Loucy (cell line): ENCODE measurements at regions not wholly inside any gene's neighbourhood (a gene's known extent, or its start where the extent isn't known, plus 50 kb on each side); places are given as distances from the start of the nearest gene placed in this dataset.

Experiments
- H2AFZ ChIP-seq: fragments of 200-600 bp; sonication (generic); 2 replicates; pipeline ENCODE4 v1.6.0; 2016; ENCODE audit warnings: antibody characterized with exemption, mild to moderate bottlenecking, low read length, moderate library complexity
- H3F3A ChIP-seq: fragments of 200-600 bp; 2 replicates; pipeline ENCODE4 v1.6.0; 2016; ENCODE audit warnings: antibody characterized with exemption, low read depth, mild to moderate bottlenecking
- H3K27me3 ChIP-seq: fragments of 200-600 bp; sonication (generic); 2 replicates; pipeline ENCODE4 v1.6.1; 2014; ENCODE audit warnings: low read length, mild to moderate bottlenecking; ENCODE audit not compliant: insufficient read depth, poor library complexity, severe bottlenecking
- H3K36me3 ChIP-seq: fragments of 200-600 bp; sonication (generic); 2 replicates; pipeline ENCODE4 v1.6.1; 2016; ENCODE audit warnings: low read length; ENCODE audit not compliant: insufficient read depth
- H3K4me1 ChIP-seq: fragments of 200-600 bp; sonication (generic); 2 replicates; pipeline ENCODE4 v1.5.1; 2014; ENCODE audit warnings: low read length, mild to moderate bottlenecking; ENCODE audit not compliant: insufficient read depth, poor library complexity, severe bottlenecking
- H3K4me2 ChIP-seq: fragments of 200-600 bp; sonication (generic); 2 replicates; pipeline ENCODE4 v1.6.0; 2014; ENCODE audit warnings: antibody characterized with exemption, low read length, low read depth, mild to moderate bottlenecking; ENCODE audit not compliant: poor library complexity, severe bottlenecking
- H3K4me3 ChIP-seq: fragments of 200-600 bp; sonication (generic); 2 replicates; pipeline ENCODE4 v1.5.1; 2014; ENCODE audit warnings: low read length, mild to moderate bottlenecking, mixed read lengths; ENCODE audit not compliant: poor library complexity, severe bottlenecking
- H3K79me2 ChIP-seq: fragments of 200-600 bp; sonication (generic); 2 replicates; pipeline ENCODE4 v1.6.1; 2014; ENCODE audit warnings: low read length; ENCODE audit not compliant: insufficient read depth
- H3K9ac ChIP-seq: fragments of 200-600 bp; sonication (generic); 2 replicates; pipeline ENCODE4 v1.6.0; 2014; ENCODE audit warnings: mild to moderate bottlenecking, low read depth, low read length, moderate library complexity; ENCODE audit not compliant: poor library complexity, severe bottlenecking
- H3K9me2 ChIP-seq: fragments of 200-600 bp; sonication (generic); replicated peaks from 2 replicates; pipeline ENCODE4 v1.6.1; 2016; ENCODE audit warnings: low read depth, low read length, mixed read lengths
- H3K9me3 ChIP-seq: fragments of 200-600 bp; sonication (generic); 2 replicates; pipeline ENCODE4 v1.6.1; 2014; ENCODE audit warnings: mild to moderate bottlenecking, antibody characterized with exemption, low read length, low read depth; ENCODE audit not compliant: insufficient read depth
- H4K20me1 ChIP-seq: fragments of 200-600 bp; sonication (generic); 2 replicates; pipeline ENCODE4 v1.6.0; 2014; ENCODE audit warnings: antibody characterized with exemption, low read length, mild to moderate bottlenecking; ENCODE audit not compliant: insufficient read depth, poor library complexity, severe bottlenecking
- CTCF ChIP-seq: fragments of 200-600 bp; sonication (generic); conservative IDR thresholded peaks from 2 replicates; pipeline ENCODE4 v1.5.1; 2014; ENCODE audit warnings: mild to moderate bottlenecking, antibody characterized with exemption, low read length
- EZH2phosphoT487 ChIP-seq: fragments of 200-600 bp; IDR thresholded peaks from 2 replicates; pipeline ENCODE4 v1.6.1; 2018; ENCODE audit warnings: antibody characterized with exemption, mild to moderate bottlenecking, moderate library complexity, borderline replicate concordance

GRCh38 chr9:11092974-11093373, 480.2 kb upstream of the PTPRD start:
- no peak overlapping the region for H3K4me3 ChIP-seq
- no peak overlapping the region for H2AFZ ChIP-seq
- H3K9me2 ChIP-seq, result no peaks in the 10 kb centered on the region
- no peak for TF ChIP-seq EZH2phosphoT487
- TF ChIP-seq CTCF, result no peak
- no peak overlapping the region for H3K4me2 ChIP-seq
- H3K9ac ChIP-seq, result no peak overlapping the region
- no peaks in the 10 kb centered on the region for H3K36me3 ChIP-seq
- no peaks in the 10 kb centered on the region for H3K27me3 ChIP-seq
- H3K79me2 ChIP-seq, result no peaks in the 10 kb centered on the region
- H3K4me1 ChIP-seq, result no peaks in the 10 kb centered on the region
- no peaks in the 10 kb centered on the region for H3K9me3 ChIP-seq
- no peaks in the 10 kb centered on the region for H4K20me1 ChIP-seq
- no peaks in the 10 kb centered on the region for H3F3A ChIP-seq

- Histone ChIP-seq H3K9me2 (no peaks in the 10 kb centered on the region), H3K4me3 (no peak overlapping the region), H3K4me1 (no peaks in the 10 kb centered on the region), H3K79me2 (no peaks in the 10 kb centered on the region), H4K20me1 (no peaks in the 10 kb centered on the region), H3K9me3 (no peaks in the 10 kb centered on the region), H3K27me3 (no peaks in the 10 kb centered on the region), H3K4me2 (no peak overlapping the region), H3K9ac (no peak overlapping the region), H2AFZ (no peak overlapping the region), H3F3A (no peaks in the 10 kb centered on the region), H3K36me3 (no peaks in the 10 kb centered on the region)
- TF ChIP-seq CTCF (no peak), EZH2phosphoT487 (no peak)
Measured at GRCh38 chr9:11097020-11097419, 484.2 kb upstream of the PTPRD start.

GRCh38 chr9:11103525-11103924, 490.7 kb upstream of the PTPRD start:
- TF ChIP-seq CTCF, result no peak
- no peak for TF ChIP-seq EZH2phosphoT487

More at GRCh38 chr9:11103525-11103924, 490.7 kb upstream of the PTPRD start:
- H4K20me1 ChIP-seq, result no peaks in the 10 kb centered on the region
- H3K4me3 ChIP-seq, result no peak overlapping the region
- H2AFZ ChIP-seq, result no peak overlapping the region
- no peaks in the 10 kb centered on the region for H3K36me3 ChIP-seq
- no peaks in the 10 kb centered on the region for H3K9me2 ChIP-seq
- no peaks in the 10 kb centered on the region for H3K79me2 ChIP-seq
- no peaks in the 10 kb centered on the region for H3K9me3 ChIP-seq
- H3K9ac ChIP-seq, result no peak overlapping the region
- H3F3A ChIP-seq, result no peaks in the 10 kb centered on the region
- no peak overlapping the region for H3K4me2 ChIP-seq
- H3K27me3 ChIP-seq, result no peaks in the 10 kb centered on the region
- no peaks in the 10 kb centered on the region for H3K4me1 ChIP-seq
